ENCODE measurements at regions not wholly inside any gene's neighbourhood (a gene's known extent, or its start where the extent isn't known, plus 50 kb on each side); places are given as distances from the start of the nearest gene placed in this dataset.
"Not testable (repeated sequence)": the region's sequence is repeated elsewhere in the genome, so short reads cannot be mapped to it uniquely, and the experiment has no call there.

- not testable (repeated sequence) for FAIRE-seq
Measured at GRCh38 chr16:29355339-29356059, 51.0 kb downstream of the NPIPB11 start.

- not testable (repeated sequence) for FAIRE-seq
Measured at GRCh38 chr16:29354449-29354848, 52.1 kb downstream of the NPIPB11 start.

- FAIRE-seq, result not testable (repeated sequence)
Measured at GRCh38 chr16:29352617-29352999, 53.9 kb downstream of the NPIPB11 start.

GRCh38 chr16:29351970-29352616 lies 54.4 kb downstream of the NPIPB11 start:
- FAIRE-seq, result not testable (repeated sequence)

GRCh38 chr16:29351271-29351969 lies 55.1 kb downstream of the NPIPB11 start:
- not testable (repeated sequence) for FAIRE-seq

GRCh38 chr16:29349966-29350365 lies 56.5 kb downstream of the NPIPB11 start:
- FAIRE-seq, result not testable (repeated sequence)

- not testable (repeated sequence) for FAIRE-seq
Measured at GRCh38 chr16:29348748-29349147, 57.8 kb downstream of the NPIPB11 start.

GRCh38 chr16:29348123-29348690 lies 58.3 kb downstream of the NPIPB11 start:
- not testable (repeated sequence) for FAIRE-seq

GRCh38 chr16:29346796-29347580 lies 59.5 kb downstream of the NPIPB11 start:
- FAIRE-seq, result not testable (repeated sequence)

- FAIRE-seq, result not testable (repeated sequence)
Measured at GRCh38 chr16:29346203-29346602, 60.3 kb downstream of the NPIPB11 start.

GRCh38 chr16:29342937-29343336 lies 63.6 kb downstream of the NPIPB11 start:
- not testable (repeated sequence) for FAIRE-seq

- FAIRE-seq, result not testable (repeated sequence)
Measured at GRCh38 chr16:29340779-29341438, 65.6 kb downstream of the NPIPB11 start.

GRCh38 chr16:29340235-29340634 lies 66.3 kb downstream of the NPIPB11 start:
- FAIRE-seq, result not testable (repeated sequence)

- FAIRE-seq, result not testable (repeated sequence)
Measured at GRCh38 chr16:29338821-29339700, 67.5 kb downstream of the NPIPB11 start.

GRCh38 chr16:29337385-29337901 lies 69.1 kb downstream of the NPIPB11 start:
- FAIRE-seq, result not testable (repeated sequence)

GRCh38 chr16:29335549-29335846 lies 71.0 kb downstream of the NPIPB11 start:
- FAIRE-seq, result not testable (repeated sequence)

GRCh38 chr16:29334776-29335548 lies 71.5 kb downstream of the NPIPB11 start:
- FAIRE-seq, result not testable (repeated sequence)

GRCh38 chr16:29333492-29334097 lies 72.9 kb downstream of the NPIPB11 start:
- not testable (repeated sequence) for FAIRE-seq

- not testable (repeated sequence) for FAIRE-seq
Measured at GRCh38 chr16:29330623-29331022, 75.9 kb downstream of the NPIPB11 start.
